ENCODE measurements at regions not wholly inside any gene's neighbourhood (a gene's known extent, or its start where the extent isn't known, plus 50 kb on each side); places are given as distances from the start of the nearest gene placed in this dataset.

- no peak overlapping the region for H3K27ac ChIP-seq
- intact Hi-C loops (cut with DNase I) = no loop called here
- peaks cover 0 to 62% (median 1%) of the 10 kb centered on the region in 9 donors for H3K27me3 ChIP-seq
- H3K9me3 ChIP-seq = no peaks in the 10 kb centered on the region
- H3K4me3 ChIP-seq = no peak overlapping the region
- H3K36me3 ChIP-seq = no peaks in the 10 kb centered on the region
- 35 to 60% (median 51%) methylated on average over 9 of the region's 9 CpGs for WGBS, 4 donors
- no peak for DNase-seq
- TF ChIP-seq, protein P1, sequence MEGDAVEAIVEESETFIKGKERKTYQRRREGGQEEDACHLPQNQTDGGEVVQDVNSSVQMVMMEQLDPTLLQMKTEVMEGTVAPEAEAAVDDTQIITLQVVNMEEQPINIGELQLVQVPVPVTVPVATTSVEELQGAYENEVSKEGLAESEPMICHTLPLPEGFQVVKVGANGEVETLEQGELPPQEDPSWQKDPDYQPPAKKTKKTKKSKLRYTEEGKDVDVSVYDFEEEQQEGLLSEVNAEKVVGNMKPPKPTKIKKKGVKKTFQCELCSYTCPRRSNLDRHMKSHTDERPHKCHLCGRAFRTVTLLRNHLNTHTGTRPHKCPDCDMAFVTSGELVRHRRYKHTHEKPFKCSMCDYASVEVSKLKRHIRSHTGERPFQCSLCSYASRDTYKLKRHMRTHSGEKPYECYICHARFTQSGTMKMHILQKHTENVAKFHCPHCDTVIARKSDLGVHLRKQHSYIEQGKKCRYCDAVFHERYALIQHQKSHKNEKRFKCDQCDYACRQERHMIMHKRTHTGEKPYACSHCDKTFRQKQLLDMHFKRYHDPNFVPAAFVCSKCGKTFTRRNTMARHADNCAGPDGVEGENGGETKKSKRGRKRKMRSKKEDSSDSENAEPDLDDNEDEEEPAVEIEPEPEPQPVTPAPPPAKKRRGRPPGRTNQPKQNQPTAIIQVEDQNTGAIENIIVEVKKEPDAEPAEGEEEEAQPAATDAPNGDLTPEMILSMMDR (IDR thresholded peaks at IDR 0.05) = no peak
- no peak for TF ChIP-seq POLR2A (IDR thresholded peaks at IDR 0.05)
- no peak for ATAC-seq
- H3K4me1 ChIP-seq = peaks cover 0 to 7% (median 0%) of the 10 kb centered on the region in 12 donors
Observed at GRCh38 chr11:134731213-134731961, 319.3 kb upstream of the B3GAT1 start.

- ATAC-seq (no peak), DNase-seq (no peak)
- H3K27me3 ChIP-seq = peaks cover 0 to 65% (median 3%) of the 10 kb centered on the region in 9 donors
- peaks cover 0 to 7% (median 0%) of the 10 kb centered on the region in 12 donors for H3K4me1 ChIP-seq
- H3K9me3 ChIP-seq = no peaks in the 10 kb centered on the region
- 61 to 71% (median 67%) methylated on average over 5 of the region's 5 CpGs for WGBS, 4 donors
- intact Hi-C loops (cut with DNase I) = no loop called here
- H3K27ac ChIP-seq = no peak overlapping the region
- no peak overlapping the region for H3K4me3 ChIP-seq
- no peak for TF ChIP-seq POLR2A (IDR thresholded peaks at IDR 0.05)
- TF ChIP-seq, protein P1 (IDR thresholded peaks at IDR 0.05) = no peak
- no peaks in the 10 kb centered on the region for H3K36me3 ChIP-seq
Observed at GRCh38 chr11:134730561-134731212, 318.6 kb upstream of the B3GAT1 start.

- WGBS, 4 donors = 81 to 85% (median 83%) methylated on average over 4 of the region's 4 CpGs
- peaks cover 0 to 7% (median 0%) of the 10 kb centered on the region in 12 donors for H3K4me1 ChIP-seq
- H3K36me3 ChIP-seq = no peaks in the 10 kb centered on the region
- DNase-seq (no peak), ATAC-seq (no peak)
- no peak overlapping the region for H3K27ac ChIP-seq
- TF ChIP-seq, protein P1 (IDR thresholded peaks at IDR 0.05) = no peak
- TF ChIP-seq POLR2A (IDR thresholded peaks at IDR 0.05) = no peak
- intact Hi-C loops (cut with DNase I) = no loop called here
- H3K4me3 ChIP-seq = no peak overlapping the region
- no peaks in the 10 kb centered on the region for H3K9me3 ChIP-seq
- H3K27me3 ChIP-seq = peaks cover 0 to 70% (median 4%) of the 10 kb centered on the region in 9 donors
Observed at GRCh38 chr11:134730101-134730500, 318.1 kb upstream of the B3GAT1 start.

GRCh38 chr11:134728186-134728585, 316.1 kb upstream of the B3GAT1 start:
- Histone ChIP-seq H3K9me3 (no peaks in the 10 kb centered on the region), H3K4me3 (no peak overlapping the region), H3K27me3 (peaks cover 0 to 85% (median 4%) of the 10 kb centered on the region in 9 donors), H3K4me1 (no peaks in the 10 kb centered on the region), H3K27ac (no peak overlapping the region), H3K36me3 (no peaks in the 10 kb centered on the region)
- intact Hi-C loops (cut with DNase I) = no loop called here
- WGBS, 4 donors = 71 to 83% (median 81%) methylated on average over 7 to 9 of the region's 9 CpGs
- DNase-seq (no peak), ATAC-seq (no peak)
- TF ChIP-seq, protein P1 (IDR thresholded peaks at IDR 0.05) = no peak
- TF ChIP-seq POLR2A (IDR thresholded peaks at IDR 0.05) = no peak

All from heart left ventricle (tissue), 16 donors.